Hepatocyte (in vitro differentiated cells): ENCODE measurements at regions not wholly inside any gene's neighbourhood (a gene's known extent, or its start where the extent isn't known, plus 50 kb on each side); places are given as distances from the start of the nearest gene placed in this dataset.

Experiments used
- CTCF ChIP-seq: fragments of 200-600 bp; sonication (generic); IDR thresholded peaks from 2 replicates; pipeline ENCODE4 v1.5.1; 2016; ENCODE audit warnings: antibody characterized with exemption, mild to moderate bottlenecking; ENCODE audit not compliant: poor library complexity
- EZH2 ChIP-seq: fragments of 200-600 bp; sonication (generic); IDR thresholded peaks from 2 replicates; pipeline ENCODE4 v1.6.1; 2016; ENCODE audit warnings: antibody characterized with exemption, mild to moderate bottlenecking, borderline replicate concordance
- EZH2phosphoT487 ChIP-seq: fragments of 200-600 bp; sonication (generic); IDR thresholded peaks from one replicate; pipeline ENCODE4 v1.6.1; 2018; ENCODE audit warnings: antibody characterized with exemption, mild to moderate bottlenecking, low read depth, moderate library complexity; ENCODE audit not compliant: unreplicated experiment, severe bottlenecking

- TF ChIP-seq CTCF, result no peak
- TF ChIP-seq EZH2phosphoT487, result no peak
- TF ChIP-seq EZH2, result no peak
Observed at GRCh38 chr6:45786355-45786781, 229.3 kb downstream of the CLIC5 start.
